ENCODE measurements at regions not wholly inside any gene's neighbourhood (a gene's known extent, or its start where the extent isn't known, plus 50 kb on each side); places are given as distances from the start of the nearest gene placed in this dataset.

DNA sequence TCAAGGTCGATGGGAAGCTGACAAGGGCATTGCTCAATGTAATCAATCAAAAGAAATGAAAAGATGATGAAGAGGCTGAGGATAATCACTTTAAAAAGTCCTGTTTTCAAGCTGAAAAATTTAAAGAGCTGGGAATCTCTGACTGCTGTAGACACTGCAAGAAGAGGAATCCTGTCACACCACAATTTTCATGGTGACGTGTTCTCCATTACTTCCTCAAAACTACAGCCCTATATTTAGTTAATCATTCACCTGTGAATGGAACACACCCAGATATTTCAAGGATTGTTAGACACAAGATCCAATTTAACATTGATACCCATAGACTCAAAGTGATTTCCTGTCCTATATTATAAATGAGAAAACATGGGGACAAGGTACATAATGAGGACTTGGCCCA lies 1048.3 kb downstream of the AMY1C start:
- TF ChIP-seq, protein P1, sequence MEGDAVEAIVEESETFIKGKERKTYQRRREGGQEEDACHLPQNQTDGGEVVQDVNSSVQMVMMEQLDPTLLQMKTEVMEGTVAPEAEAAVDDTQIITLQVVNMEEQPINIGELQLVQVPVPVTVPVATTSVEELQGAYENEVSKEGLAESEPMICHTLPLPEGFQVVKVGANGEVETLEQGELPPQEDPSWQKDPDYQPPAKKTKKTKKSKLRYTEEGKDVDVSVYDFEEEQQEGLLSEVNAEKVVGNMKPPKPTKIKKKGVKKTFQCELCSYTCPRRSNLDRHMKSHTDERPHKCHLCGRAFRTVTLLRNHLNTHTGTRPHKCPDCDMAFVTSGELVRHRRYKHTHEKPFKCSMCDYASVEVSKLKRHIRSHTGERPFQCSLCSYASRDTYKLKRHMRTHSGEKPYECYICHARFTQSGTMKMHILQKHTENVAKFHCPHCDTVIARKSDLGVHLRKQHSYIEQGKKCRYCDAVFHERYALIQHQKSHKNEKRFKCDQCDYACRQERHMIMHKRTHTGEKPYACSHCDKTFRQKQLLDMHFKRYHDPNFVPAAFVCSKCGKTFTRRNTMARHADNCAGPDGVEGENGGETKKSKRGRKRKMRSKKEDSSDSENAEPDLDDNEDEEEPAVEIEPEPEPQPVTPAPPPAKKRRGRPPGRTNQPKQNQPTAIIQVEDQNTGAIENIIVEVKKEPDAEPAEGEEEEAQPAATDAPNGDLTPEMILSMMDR (IDR thresholded peaks at IDR 0.05 in 4 of 5, conservative IDR thresholded peaks at IDR 0.05 in 1 of 5), result no peak
- no peak for TF ChIP-seq POLR2A (IDR thresholded peaks at IDR 0.05)
